SK-N-MC (cell line): ENCODE measurements at regions not wholly inside any gene's neighbourhood (a gene's known extent, or its start where the extent isn't known, plus 50 kb on each side); places are given as distances from the start of the nearest gene placed in this dataset.
A peak's percentile ranks its signal among the peaks of the same experiment; 100 is the strongest.

Experiments
- DNase-seq: peaks from one replicate; pipeline ENCODE4 v3.0.0-alpha.2; 2011; ENCODE audit warnings: low read depth, low spot score
- H3K27ac ChIP-seq: fragments of 200-600 bp; sonication (generic); 2 replicates; pipeline ENCODE4 v1.5.1; 2016; ENCODE audit warnings: mixed run types
- H3K36me3 ChIP-seq: fragments of 200-600 bp; sonication (generic); 2 replicates; pipeline ENCODE4 v1.6.1; 2017; ENCODE audit warnings: antibody characterized with exemption, low read length, mixed read lengths; ENCODE audit not compliant: insufficient read depth
- H3K4me3 ChIP-seq: fragments of 200-600 bp; sonication (generic); 2 replicates; pipeline ENCODE4 v1.5.1; 2016
- H3K9ac ChIP-seq: fragments of 200-600 bp; sonication (generic); 2 replicates; pipeline ENCODE4 v1.8.0; 2017; ENCODE audit warnings: mixed run types, mixed read lengths; ENCODE audit not compliant: insufficient read length
- H3K9me3 ChIP-seq: fragments of 200-600 bp; sonication (generic); 2 replicates; pipeline ENCODE4 v1.6.1; 2017; ENCODE audit warnings: low read depth, mild to moderate bottlenecking, antibody characterized with exemption, low read length, moderate library complexity, mixed read lengths
- EZH2 ChIP-seq: fragments of 200-600 bp; sonication (generic); IDR thresholded peaks from one replicate; pipeline ENCODE4 v1.6.1; 2017; ENCODE audit warnings: antibody characterized with exemption
- FOXP2 ChIP-seq: optimal IDR thresholded peaks from 2 replicates; pipeline ENCODE3; 2011; ENCODE audit warnings: mild to moderate bottlenecking, moderate library complexity; ENCODE audit not compliant: insufficient read depth; ENCODE audit errors: extremely low read length, control extremely low read depth
- POLR2AphosphoS5 ChIP-seq: IDR thresholded peaks from 2 replicates; pipeline ENCODE4 v1.6.1; 2012; ENCODE audit warnings: mild to moderate bottlenecking, low read depth, low read length, borderline replicate concordance

- TF ChIP-seq FOXP2 (no peak), EZH2 (no peak), POLR2AphosphoS5 (no peak)
- Histone ChIP-seq H3K27ac (no peak overlapping the region), H3K36me3 (no peaks in the 10 kb centered on the region), H3K9me3 (no peaks in the 10 kb centered on the region), H3K4me3 (no peak overlapping the region), H3K9ac (no peak overlapping the region)
- no peak for DNase-seq
Measured at GRCh38 chr9:12627096-12627495, 66.1 kb upstream of the TYRP1 start.

GRCh38 chr9:12628546-12628945 lies 64.6 kb upstream of the TYRP1 start:
- Histone ChIP-seq H3K9me3 (no peaks in the 10 kb centered on the region), H3K4me3 (no peak overlapping the region), H3K27ac (no peak overlapping the region), H3K9ac (no peak overlapping the region), H3K36me3 (no peaks in the 10 kb centered on the region)
- no peak for DNase-seq
- TF ChIP-seq EZH2 (no peak), POLR2AphosphoS5 (no peak), FOXP2 (no peak)

GRCh38 chr9:12629067-12629466 lies 64.1 kb upstream of the TYRP1 start:
- TF ChIP-seq POLR2AphosphoS5 (no peak), FOXP2 (no peak), EZH2 (no peak)
- Histone ChIP-seq H3K9ac (no peak overlapping the region), H3K9me3 (no peaks in the 10 kb centered on the region), H3K27ac (no peak overlapping the region), H3K36me3 (no peaks in the 10 kb centered on the region), H3K4me3 (no peak overlapping the region)
- peak; percentile 12 for DNase-seq

GRCh38 chr9:12631866-12632265 lies 61.3 kb upstream of the TYRP1 start:
- no peaks in the 10 kb centered on the region for H3K36me3 ChIP-seq
- H3K9ac ChIP-seq, result no peak overlapping the region
- DNase-seq, result no peak
- H3K4me3 ChIP-seq, result no peak overlapping the region
- H3K27ac ChIP-seq, result no peak overlapping the region
- H3K9me3 ChIP-seq, result no peaks in the 10 kb centered on the region
- TF ChIP-seq EZH2 (no peak), FOXP2 (no peak), POLR2AphosphoS5 (no peak)

GRCh38 chr9:12633016-12633765 lies 60.0 kb upstream of the TYRP1 start:
- no peak for TF ChIP-seq POLR2AphosphoS5
- no peak for TF ChIP-seq FOXP2
- TF ChIP-seq EZH2, result no peak
- Histone ChIP-seq H3K36me3 (no peaks in the 10 kb centered on the region), H3K27ac (no peak overlapping the region), H3K9me3 (no peaks in the 10 kb centered on the region), H3K4me3 (no peak overlapping the region), H3K9ac (no peak overlapping the region)
- no peak for DNase-seq

GRCh38 chr9:12640016-12640587 lies 53.1 kb upstream of the TYRP1 start:
- Histone ChIP-seq H3K9ac (no peak overlapping the region), H3K4me3 (no peak overlapping the region), H3K9me3 (no peaks in the 10 kb centered on the region), H3K27ac (no peak overlapping the region), H3K36me3 (no peaks in the 10 kb centered on the region)
- DNase-seq, result peak; percentile 73
- no peak for TF ChIP-seq POLR2AphosphoS5

GRCh38 chr9:12640866-12641636 lies 52.1 kb upstream of the TYRP1 start:
- Histone ChIP-seq H3K9ac (no peak overlapping the region), H3K9me3 (no peaks in the 10 kb centered on the region), H3K36me3 (no peaks in the 10 kb centered on the region), H3K27ac (no peak overlapping the region), H3K4me3 (no peak overlapping the region)
- no peak for DNase-seq
- TF ChIP-seq FOXP2 (no peak), EZH2 (no peak), POLR2AphosphoS5 (no peak)
